GM10266 (cell line): ENCODE measurements at regions not wholly inside any gene's neighbourhood (a gene's known extent, or its start where the extent isn't known, plus 50 kb on each side); places are given as distances from the start of the nearest gene placed in this dataset.
"Not testable (repeated sequence)": the region's sequence is repeated elsewhere in the genome, so short reads cannot be mapped to it uniquely, and the experiment has no call there.

Experiments used
- DNase-seq: peaks from one replicate; pipeline ENCODE4 v3.0.0; 2012; ENCODE audit errors: extremely low spot score
- CTCF ChIP-seq: IDR thresholded peaks from 2 replicates; pipeline ENCODE4 v1.5.1; 2012; ENCODE audit warnings: mild to moderate bottlenecking, low read depth; ENCODE audit not compliant: control insufficient read depth, insufficient read depth; ENCODE audit errors: missing control alignments

DNA sequence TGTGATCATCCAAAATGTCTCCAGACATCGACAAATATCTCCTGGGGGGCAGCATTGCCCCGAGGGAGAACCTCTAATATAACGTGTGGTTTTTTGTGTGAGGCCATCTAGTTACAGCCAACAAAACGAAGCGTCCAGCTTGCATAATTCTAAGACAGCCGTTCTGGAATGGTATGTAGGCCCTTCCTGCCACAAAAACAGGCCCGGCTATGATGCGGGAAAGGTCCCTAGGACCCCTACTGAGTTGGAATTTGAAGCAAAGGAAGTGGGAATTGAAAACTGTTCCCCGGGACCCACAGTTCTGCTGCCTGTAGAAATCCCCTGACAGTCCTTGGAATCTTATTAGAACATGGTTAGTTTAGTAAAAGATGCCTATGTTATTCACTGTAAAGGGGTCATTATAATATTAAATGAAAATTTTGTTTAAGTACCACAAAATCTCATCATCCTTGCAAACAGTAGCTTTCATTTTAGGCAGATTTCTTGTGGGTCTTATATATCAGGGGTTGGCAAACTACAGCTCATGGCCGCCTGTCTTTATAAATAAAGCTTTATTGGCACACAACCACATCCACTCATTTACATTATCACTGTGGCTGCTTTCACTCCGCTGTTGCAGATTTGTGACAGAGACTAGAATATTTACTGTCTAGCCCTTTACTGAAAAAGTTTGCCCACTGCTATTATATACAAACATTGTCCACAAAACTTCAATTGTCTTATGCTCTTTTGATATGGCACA, 70.7 kb downstream of the MSX2 start:
- no peak for DNase-seq
- TF ChIP-seq CTCF, result no peak

- DNase-seq, result peak; percentile 63
- TF ChIP-seq CTCF, result peak; percentile 88
Measured at GRCh38 chr5:174793684-174794328, 69.4 kb downstream of the MSX2 start.

DNA sequence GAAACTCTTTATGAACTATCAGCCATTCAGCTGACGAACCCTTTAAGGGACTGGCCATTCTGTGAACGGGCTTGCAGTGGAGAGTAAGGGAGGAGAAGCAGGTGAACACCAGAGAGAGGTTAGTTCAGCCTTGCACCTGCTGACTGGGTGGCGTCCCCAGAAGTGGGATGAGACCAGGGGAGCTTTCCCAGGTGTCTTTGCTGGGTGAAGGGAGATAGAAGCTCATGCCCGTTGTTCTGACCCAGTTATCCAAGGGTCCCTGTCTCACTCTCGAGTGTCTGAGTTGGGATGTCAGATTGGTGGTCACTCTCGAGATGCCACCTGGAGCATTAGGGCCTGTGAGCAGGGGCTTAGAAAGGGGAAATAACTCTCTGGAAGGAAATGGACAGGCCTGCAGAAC, 68.7 kb downstream of the MSX2 start:
- DNase-seq, result no peak
- no peak for TF ChIP-seq CTCF

- DNase-seq, result not testable (repeated sequence)
Measured at GRCh38 chr5:174792265-174792664, 67.9 kb downstream of the MSX2 start.

- TF ChIP-seq CTCF, result no peak
- no peak for DNase-seq
Measured at GRCh38 chr5:174790906-174791305, 66.5 kb downstream of the MSX2 start.

GRCh38 chr5:174789596-174789995, 65.2 kb downstream of the MSX2 start:
- TF ChIP-seq CTCF, result no peak
- DNase-seq, result no peak

GRCh38 chr5:174785120-174785680, 60.8 kb downstream of the MSX2 start:
- TF ChIP-seq CTCF, result no peak
- DNase-seq, result no peak
